IPS-11a (cell line): ENCODE measurements at regions not wholly inside any gene's neighbourhood (a gene's known extent, or its start where the extent isn't known, plus 50 kb on each side); places are given as distances from the start of the nearest gene placed in this dataset.

Experiments
- H3K4me3 ChIP-seq: one replicate; pipeline ENCODE4 v1.5.1; 2013; ENCODE audit warnings: low read depth, low read length, control low read depth

- no peak overlapping the region for H3K4me3 ChIP-seq
Measured at GRCh38 chr9:29198861-29199260, 1625.6 kb upstream of the C9orf72 start.

- no peak overlapping the region for H3K4me3 ChIP-seq
Measured at GRCh38 chr9:29199975-29200374, 1626.7 kb upstream of the C9orf72 start.

GRCh38 chr9:29200650-29201049 lies 1627.4 kb upstream of the C9orf72 start:
- no peak overlapping the region for H3K4me3 ChIP-seq

GRCh38 chr9:29203244-29203930 lies 1630.1 kb upstream of the C9orf72 start:
- no peak overlapping the region for H3K4me3 ChIP-seq

- H3K4me3 ChIP-seq = no peak overlapping the region
Measured at GRCh38 chr9:29208670-29209069, 1635.4 kb upstream of the C9orf72 start.

GRCh38 chr9:29209748-29210291 lies 1636.5 kb upstream of the C9orf72 start:
- no peak overlapping the region for H3K4me3 ChIP-seq

- H3K4me3 ChIP-seq = peak overlapping the region; percentile 78
Measured at GRCh38 chr9:29211003-29211579, 1637.8 kb upstream of the C9orf72 start.

GRCh38 chr9:29211580-29212396 lies 1638.5 kb upstream of the C9orf72 start:
- H3K4me3 ChIP-seq = peak overlapping the region; percentile 78

- H3K4me3 ChIP-seq = peak overlapping the region; percentile 78
Measured at GRCh38 chr9:29212397-29213387, 1639.4 kb upstream of the C9orf72 start.

- peak within 1 kb of the TSS; percentile 78 for H3K4me3 ChIP-seq
Measured at GRCh38 chr9:29213417-29214153, 1640.3 kb upstream of the C9orf72 start, which contains the start of gene LINGO2. Gene LINGO2 (minus strand): TSS chr9:29213601.

GRCh38 chr9:29214154-29214689 lies 1640.9 kb upstream of the C9orf72 start:
- peak overlapping the region; percentile 78 for H3K4me3 ChIP-seq

GRCh38 chr9:29214690-29215253 lies 1641.5 kb upstream of the C9orf72 start:
- H3K4me3 ChIP-seq = peak overlapping the region; percentile 78

GRCh38 chr9:29217966-29218365 lies 1644.7 kb upstream of the C9orf72 start:
- H3K4me3 ChIP-seq = no peak overlapping the region

GRCh38 chr9:29220596-29221251 lies 1647.4 kb upstream of the C9orf72 start:
- no peak overlapping the region for H3K4me3 ChIP-seq

- no peak overlapping the region for H3K4me3 ChIP-seq
Measured at GRCh38 chr9:29228558-29228957, 1655.3 kb upstream of the C9orf72 start.

- H3K4me3 ChIP-seq = no peak overlapping the region
Measured at GRCh38 chr9:29230931-29231330, 1657.7 kb upstream of the C9orf72 start.

- H3K4me3 ChIP-seq = no peak overlapping the region
Measured at GRCh38 chr9:29233193-29233592, 1659.9 kb upstream of the C9orf72 start.

- no peak overlapping the region for H3K4me3 ChIP-seq
Measured at GRCh38 chr9:29241320-29241719, 1668.0 kb upstream of the C9orf72 start.

- no peak overlapping the region for H3K4me3 ChIP-seq
Measured at GRCh38 chr9:29245351-29245750, 1672.1 kb upstream of the C9orf72 start.
